CD4-positive, alpha-beta T cell (primary cell): ENCODE measurements at regions not wholly inside any gene's neighbourhood (a gene's known extent, or its start where the extent isn't known, plus 50 kb on each side); places are given as distances from the start of the nearest gene placed in this dataset.

Experiments
- ATAC-seq: fragments of 200-7000 bp; cut with Tn5 transposase; one replicate; pipeline ENCODE4 v1.10.0; 2022; ENCODE audit warnings: mild to moderate bottlenecking; ENCODE audit not compliant: poor library complexity
- CTCF ChIA-PET: fragments of 350-600 bp; sonication (Branson Sonifier 250); formaldehyde crosslinking; loops from one replicate; lab custom pipeline; 2021; ENCODE audit warnings: antibody characterized with exemption, inconsistent platforms; lab: Charles Lee
- POLR2A ChIA-PET: fragments of 350-600 bp; sonication (Branson Sonifier 250); formaldehyde crosslinking; loops from one replicate; lab custom pipeline; 2021; ENCODE audit warnings: antibody characterized with exemption, inconsistent platforms; lab: Charles Lee
- DNase-seq, 14 experiments: peaks; one replicate each; pipeline ENCODE4 v3.0.0-alpha.2; 2013 to 2020; ENCODE audit warnings: mixed read lengths in 2 of 14
- H3K27ac ChIP-seq, 2 donors: one replicate each; pipeline versions ENCODE4 v1.5.1 to v1.7.0; 2013; ENCODE audit warnings: low read length in 2 of 2, low read depth in 1 of 2, mild to moderate bottlenecking in 1 of 2
- H3K27me3 ChIP-seq, 2 experiments: 1 replicate in 1 of 2; 2 replicates in 1 of 2; pipeline versions ENCODE4 v1.6.1 to v1.7.0; 2013; ENCODE audit warnings: low read length in 2 of 2, control low read depth in 1 of 2, mild to moderate bottlenecking in 1 of 2, moderate library complexity in 1 of 2; ENCODE audit not compliant: insufficient read depth in 2 of 2, control insufficient read depth in 1 of 2
- H3K36me3 ChIP-seq: one replicate; pipeline ENCODE4 v1.6.1; 2013; ENCODE audit warnings: low read length, control low read depth; ENCODE audit not compliant: insufficient read depth
- H3K4me1 ChIP-seq: one replicate; pipeline ENCODE4 v1.6.1; 2013; ENCODE audit warnings: low read length, control low read depth; ENCODE audit not compliant: insufficient read depth
- H3K4me3 ChIP-seq: one replicate; pipeline ENCODE4 v1.5.1; 2013; ENCODE audit warnings: mild to moderate bottlenecking, low read length, moderate library complexity
- H3K9me3 ChIP-seq, 2 experiments: 1 replicate in 1 of 2; 2 replicates in 1 of 2; pipeline versions ENCODE4 v1.6.1 to v1.7.0; 2013; ENCODE audit warnings: low read length in 2 of 2, mild to moderate bottlenecking in 2 of 2, control low read depth in 1 of 2, moderate library complexity in 1 of 2; ENCODE audit not compliant: control insufficient read depth in 1 of 2, insufficient read depth in 1 of 2
- H3K27ac Mint-ChIP-seq: one replicate; pipeline ENCODE4 v1.8.0; 2020; ENCODE audit warnings: mixed read lengths
- H3K27me3 Mint-ChIP-seq: one replicate; pipeline ENCODE4 v1.8.0; 2021; ENCODE audit warnings: mixed read lengths
- H3K36me3 Mint-ChIP-seq: one replicate; pipeline ENCODE4 v1.8.0; 2021; ENCODE audit warnings: low read depth, mixed read lengths
- H3K4me1 Mint-ChIP-seq: one replicate; pipeline ENCODE4 v1.8.0; 2021; ENCODE audit warnings: low read depth, mixed read lengths
- H3K4me3 Mint-ChIP-seq: one replicate; pipeline ENCODE4 v1.8.0; 2020; ENCODE audit warnings: mild to moderate bottlenecking, mixed read lengths
- H3K9me3 Mint-ChIP-seq: one replicate; pipeline ENCODE4 v1.8.0; 2020; ENCODE audit warnings: mixed read lengths
- CTCF ChIP-seq: fragments of 200-600 bp; IDR thresholded peaks from one replicate; pipeline ENCODE4 v1.8.0; 2022; ENCODE audit warnings: antibody characterized with exemption, mild to moderate bottlenecking
- intact Hi-C, 2 experiments: fragments of 100-400 bp; cut with DNase I in 1 of 2; cut with micrococcal nuclease in 1 of 2; formaldehyde crosslinking; loops; one replicate each; pipeline versions ENCODE4 v1.15.1 to v1.9.0; 2023 to 2025; cut with DNase I, micrococcal nuclease

GRCh38 chr3:170700054-170700404 lies 114.2 kb upstream of the SLC7A14 start:
- no peak overlapping the region for H3K4me3 Mint-ChIP-seq
- ChIA-PET CTCF (no interaction called here), POLR2A (no interaction called here)
- intact Hi-C loops, result no loop called here
- DNase-seq (no peak), ATAC-seq (no peak)
- H3K27me3 Mint-ChIP-seq, result no peaks in the 10 kb centered on the region
- H3K4me1 Mint-ChIP-seq, result no peaks in the 10 kb centered on the region
- no peak for TF ChIP-seq CTCF
- no peaks in the 10 kb centered on the region for H3K36me3 Mint-ChIP-seq
- Histone ChIP-seq H3K27ac (no peak overlapping the region), H3K4me3 (no peak overlapping the region), H3K36me3 (no peaks in the 10 kb centered on the region), H3K27me3 (no peaks in the 10 kb centered on the region), H3K9me3 (no peaks in the 10 kb centered on the region), H3K4me1 (no peaks in the 10 kb centered on the region)
- no peak overlapping the region for H3K27ac Mint-ChIP-seq
- H3K9me3 Mint-ChIP-seq, result no peaks in the 10 kb centered on the region

- CTCF ChIA-PET, result no interaction called here
- no peak for DNase-seq
Observed at GRCh38 chr3:170699158-170700053, 113.5 kb upstream of the SLC7A14 start.

GRCh38 chr3:170697908-170698307 lies 112.0 kb upstream of the SLC7A14 start:
- Histone ChIP-seq H3K36me3 (no peaks in the 10 kb centered on the region), H3K4me3 (no peak overlapping the region), H3K27me3 (no peaks in the 10 kb centered on the region), H3K4me1 (no peaks in the 10 kb centered on the region), H3K9me3 (no peaks in the 10 kb centered on the region), H3K27ac (no peak overlapping the region)
- intact Hi-C loops, result loop anchor here in 1 of 2 experiments (10.0 kb wide), 1 partner anchor 833 kb away; the partner anchor contains the start of gene LRRC31
- ATAC-seq, result no peak
- Mint-ChIP-seq H3K9me3 (no peaks in the 10 kb centered on the region), H3K27me3 (no peaks in the 10 kb centered on the region), H3K4me1 (no peaks in the 10 kb centered on the region), H3K27ac (no peak overlapping the region), H3K36me3 (no peaks in the 10 kb centered on the region), H3K4me3 (no peak overlapping the region)
- CTCF ChIA-PET, result no interaction called here
- POLR2A ChIA-PET, result no interaction called here
- no peak for TF ChIP-seq CTCF
- no peak for DNase-seq

More at GRCh38 chr3:170699158-170700053, 113.5 kb upstream of the SLC7A14 start:
- no peak overlapping the region for H3K4me3 ChIP-seq
- H3K27ac ChIP-seq, result no peak overlapping the region
- H3K4me3 Mint-ChIP-seq, result no peak overlapping the region
- H3K9me3 ChIP-seq, result no peaks in the 10 kb centered on the region
- no peak for TF ChIP-seq CTCF
- H3K4me1 ChIP-seq, result no peaks in the 10 kb centered on the region
- no peaks in the 10 kb centered on the region for H3K36me3 Mint-ChIP-seq
- no peaks in the 10 kb centered on the region for H3K4me1 Mint-ChIP-seq
- no peak for ATAC-seq
- H3K27me3 ChIP-seq, result no peaks in the 10 kb centered on the region
- H3K27ac Mint-ChIP-seq, result no peak overlapping the region
- no peaks in the 10 kb centered on the region for H3K27me3 Mint-ChIP-seq
- intact Hi-C loops, result loop anchor here in 1 of 2 experiments (10.0 kb wide), 1 partner anchor 835 kb away; the partner anchor contains the start of gene LRRC31
- H3K9me3 Mint-ChIP-seq, result no peaks in the 10 kb centered on the region
- POLR2A ChIA-PET, result no interaction called here
- no peaks in the 10 kb centered on the region for H3K36me3 ChIP-seq
